Fibroblast of lung (primary cell): ENCODE measurements at regions not wholly inside any gene's neighbourhood (a gene's known extent, or its start where the extent isn't known, plus 50 kb on each side); places are given as distances from the start of the nearest gene placed in this dataset.

ENCODE experiments used
- EZH2 ChIP-seq: IDR thresholded peaks from 2 replicates; pipeline ENCODE4 v1.5.1; 2012; ENCODE audit warnings: low read length, control low read depth, mild to moderate bottlenecking; ENCODE audit errors: missing control alignments
- TF ChIP-seq, protein P1 (sequence below), 2 donors: IDR thresholded peaks in 1 of 2; conservative IDR thresholded peaks in 1 of 2; 1 replicate in 1 of 2; 2 replicates in 1 of 2; pipeline ENCODE4 v1.5.1; 2011 to 2012; ENCODE audit warnings: low read length in 2 of 2, control low read depth in 1 of 2, inconsistent platforms in 1 of 2, low read depth in 1 of 2, mild to moderate bottlenecking in 1 of 2

DNA sequence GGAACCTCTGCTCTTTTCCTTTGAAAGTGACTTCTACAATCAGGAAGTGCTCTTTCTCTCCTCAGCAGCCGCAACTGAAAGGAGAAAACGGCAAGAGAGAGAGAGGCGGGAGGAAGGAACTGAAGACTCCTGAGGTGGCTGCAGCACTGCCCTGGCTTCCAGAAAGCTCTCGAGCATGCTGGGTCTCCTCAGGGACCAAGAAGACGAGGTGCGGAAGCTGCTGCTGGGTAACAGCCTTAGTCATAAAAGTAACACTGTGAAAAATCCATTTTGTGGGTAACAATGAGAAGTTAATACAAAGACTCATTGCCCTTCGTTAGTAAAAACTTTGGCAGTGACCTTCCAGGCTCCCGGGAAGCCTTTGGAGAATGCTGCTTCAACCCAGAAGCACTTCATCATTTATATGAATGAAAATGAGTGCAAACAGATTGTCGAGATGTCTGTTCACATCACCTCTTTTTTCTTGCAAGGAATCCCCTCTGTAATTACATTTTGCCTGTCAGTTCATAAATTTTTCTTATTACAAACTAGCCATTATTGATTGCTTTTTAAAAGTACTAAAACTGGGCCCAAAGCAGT, 473.4 kb downstream of the SOX6 start:
- TF ChIP-seq, protein P1, sequence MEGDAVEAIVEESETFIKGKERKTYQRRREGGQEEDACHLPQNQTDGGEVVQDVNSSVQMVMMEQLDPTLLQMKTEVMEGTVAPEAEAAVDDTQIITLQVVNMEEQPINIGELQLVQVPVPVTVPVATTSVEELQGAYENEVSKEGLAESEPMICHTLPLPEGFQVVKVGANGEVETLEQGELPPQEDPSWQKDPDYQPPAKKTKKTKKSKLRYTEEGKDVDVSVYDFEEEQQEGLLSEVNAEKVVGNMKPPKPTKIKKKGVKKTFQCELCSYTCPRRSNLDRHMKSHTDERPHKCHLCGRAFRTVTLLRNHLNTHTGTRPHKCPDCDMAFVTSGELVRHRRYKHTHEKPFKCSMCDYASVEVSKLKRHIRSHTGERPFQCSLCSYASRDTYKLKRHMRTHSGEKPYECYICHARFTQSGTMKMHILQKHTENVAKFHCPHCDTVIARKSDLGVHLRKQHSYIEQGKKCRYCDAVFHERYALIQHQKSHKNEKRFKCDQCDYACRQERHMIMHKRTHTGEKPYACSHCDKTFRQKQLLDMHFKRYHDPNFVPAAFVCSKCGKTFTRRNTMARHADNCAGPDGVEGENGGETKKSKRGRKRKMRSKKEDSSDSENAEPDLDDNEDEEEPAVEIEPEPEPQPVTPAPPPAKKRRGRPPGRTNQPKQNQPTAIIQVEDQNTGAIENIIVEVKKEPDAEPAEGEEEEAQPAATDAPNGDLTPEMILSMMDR (conservative IDR thresholded peaks at IDR 0.05 in 1 of 2, IDR thresholded peaks at IDR 0.05 in 1 of 2; ENCODE audit: low read depth in 1 of 2, low read length in 2 of 2), result no peak
- no peak for TF ChIP-seq EZH2
